ENCODE measurements at regions not wholly inside any gene's neighbourhood (a gene's known extent, or its start where the extent isn't known, plus 50 kb on each side); places are given as distances from the start of the nearest gene placed in this dataset.

DNA sequence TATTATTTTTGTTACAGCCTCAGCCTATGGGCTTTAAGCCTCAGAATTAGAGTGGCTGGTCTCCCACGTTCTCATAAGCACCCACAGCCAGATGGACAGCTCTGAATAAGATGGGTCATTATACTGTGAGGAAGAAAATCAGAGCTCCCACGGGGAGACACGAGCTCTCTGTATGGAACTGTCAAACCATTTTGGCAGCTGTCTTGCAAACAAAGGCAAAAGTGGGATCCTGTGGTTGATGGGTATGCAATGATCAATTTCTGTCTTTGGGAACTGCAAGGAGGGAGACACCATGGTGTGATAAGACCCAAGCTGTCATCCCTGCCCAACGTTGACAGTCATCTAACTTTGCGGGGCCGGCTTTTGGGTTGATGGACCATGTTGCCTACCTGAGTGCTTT, 614.3 kb downstream of the TYW1 start:
- Histone ChIP-seq H3K27ac (ENCODE audit: low read length) (no peak overlapping the region), H4K20me1 (ENCODE audit: insufficient read depth, low read length) (no peaks in the 10 kb centered on the region), H3K9ac (ENCODE audit: low read depth, low read length) (no peak overlapping the region), H3K36me3 (ENCODE audit: insufficient read depth, low read length) (no peaks in the 10 kb centered on the region), H3K27me3 (ENCODE audit: insufficient read depth, low read length, poor library complexity) (no peaks in the 10 kb centered on the region), H3K79me2 (ENCODE audit: insufficient read depth, low read length) (no peaks in the 10 kb centered on the region), H3K9me3 (ENCODE audit: insufficient read depth, low read length, severe bottlenecking) (no peaks in the 10 kb centered on the region), H2AFZ (ENCODE audit: low read depth, low read length) (no peak overlapping the region), H3K4me1 (ENCODE audit: insufficient read depth, low read length) (no peaks in the 10 kb centered on the region), H3K4me3 (ENCODE audit: low read depth in 1 of 2, low read length in 2 of 2) (no peak overlapping the region), H3K4me2 (ENCODE audit: insufficient read depth, low read length) (no peak overlapping the region)
- DNase-seq (no peak), ATAC-seq (ENCODE audit: insufficient read depth, low read depth) (no peak)
- TF ChIP-seq EZH2 (IDR thresholded peaks at IDR 0.05; ENCODE audit: borderline replicate concordance, low read depth, low read length, severe bottlenecking): no peak
- TF ChIP-seq, protein P1, sequence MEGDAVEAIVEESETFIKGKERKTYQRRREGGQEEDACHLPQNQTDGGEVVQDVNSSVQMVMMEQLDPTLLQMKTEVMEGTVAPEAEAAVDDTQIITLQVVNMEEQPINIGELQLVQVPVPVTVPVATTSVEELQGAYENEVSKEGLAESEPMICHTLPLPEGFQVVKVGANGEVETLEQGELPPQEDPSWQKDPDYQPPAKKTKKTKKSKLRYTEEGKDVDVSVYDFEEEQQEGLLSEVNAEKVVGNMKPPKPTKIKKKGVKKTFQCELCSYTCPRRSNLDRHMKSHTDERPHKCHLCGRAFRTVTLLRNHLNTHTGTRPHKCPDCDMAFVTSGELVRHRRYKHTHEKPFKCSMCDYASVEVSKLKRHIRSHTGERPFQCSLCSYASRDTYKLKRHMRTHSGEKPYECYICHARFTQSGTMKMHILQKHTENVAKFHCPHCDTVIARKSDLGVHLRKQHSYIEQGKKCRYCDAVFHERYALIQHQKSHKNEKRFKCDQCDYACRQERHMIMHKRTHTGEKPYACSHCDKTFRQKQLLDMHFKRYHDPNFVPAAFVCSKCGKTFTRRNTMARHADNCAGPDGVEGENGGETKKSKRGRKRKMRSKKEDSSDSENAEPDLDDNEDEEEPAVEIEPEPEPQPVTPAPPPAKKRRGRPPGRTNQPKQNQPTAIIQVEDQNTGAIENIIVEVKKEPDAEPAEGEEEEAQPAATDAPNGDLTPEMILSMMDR (IDR thresholded peaks at IDR 0.05; ENCODE audit: borderline replicate concordance, extremely low read depth, low read length, poor library complexity, severe bottlenecking): no peak

DNA sequence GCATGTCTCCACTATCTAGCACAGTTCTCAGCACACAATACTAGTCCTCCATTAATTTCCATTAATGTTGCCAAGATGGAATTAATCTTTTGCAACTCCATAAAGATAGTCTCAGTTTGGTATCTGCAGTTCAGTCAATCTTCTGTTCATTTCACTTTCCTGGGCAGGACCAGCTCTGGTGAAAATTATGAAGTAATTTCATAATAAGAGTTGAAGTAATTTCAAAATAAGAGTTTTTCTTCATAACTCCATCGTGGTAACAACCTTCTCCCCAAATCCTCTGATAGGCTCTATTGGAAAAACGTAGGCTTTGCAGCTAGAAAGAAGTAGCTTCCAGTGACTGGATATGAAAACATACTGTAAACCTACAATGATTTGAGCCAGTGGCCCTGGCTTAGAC, 618.2 kb downstream of the TYW1 start:
- Histone ChIP-seq H3K9ac (ENCODE audit: low read depth, low read length) (no peak overlapping the region), H4K20me1 (ENCODE audit: insufficient read depth, low read length) (no peaks in the 10 kb centered on the region), H3K4me3 (ENCODE audit: low read depth in 1 of 2, low read length in 2 of 2) (no peak overlapping the region), H3K79me2 (ENCODE audit: insufficient read depth, low read length) (no peaks in the 10 kb centered on the region), H3K4me1 (ENCODE audit: insufficient read depth, low read length) (no peaks in the 10 kb centered on the region), H2AFZ (ENCODE audit: low read depth, low read length) (no peak overlapping the region), H3K27me3 (ENCODE audit: insufficient read depth, low read length, poor library complexity) (no peaks in the 10 kb centered on the region), H3K27ac (ENCODE audit: low read length) (no peak overlapping the region), H3K9me3 (ENCODE audit: insufficient read depth, low read length, severe bottlenecking) (no peaks in the 10 kb centered on the region), H3K36me3 (ENCODE audit: insufficient read depth, low read length) (no peaks in the 10 kb centered on the region), H3K4me2 (ENCODE audit: insufficient read depth, low read length) (no peak overlapping the region)
- ATAC-seq (ENCODE audit: insufficient read depth, low read depth) (no peak), DNase-seq (no peak)
- TF ChIP-seq, protein P1 (IDR thresholded peaks at IDR 0.05; ENCODE audit: borderline replicate concordance, extremely low read depth, low read length, poor library complexity, severe bottlenecking): no peak
- TF ChIP-seq EZH2 (IDR thresholded peaks at IDR 0.05; ENCODE audit: borderline replicate concordance, low read depth, low read length, severe bottlenecking): no peak

DNA sequence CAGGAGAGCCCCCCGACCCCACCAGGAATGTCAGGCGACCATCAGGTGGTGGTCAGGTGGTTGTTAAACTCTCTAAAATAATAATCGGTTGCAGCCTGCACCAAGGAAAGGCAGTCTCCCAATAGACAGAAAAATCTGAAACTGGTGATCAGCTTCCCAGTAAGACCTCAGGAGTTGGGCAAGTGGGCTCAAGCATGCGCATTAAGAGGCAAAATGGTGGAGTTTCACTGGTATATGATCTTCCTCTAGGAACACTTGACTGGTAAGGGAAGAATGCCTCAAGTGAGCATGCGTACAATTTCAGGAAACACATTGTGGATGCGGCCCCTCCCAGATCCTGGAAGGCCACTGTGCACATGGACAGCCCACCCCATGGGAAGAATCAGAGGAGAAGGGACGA, 619.9 kb downstream of the TYW1 start:
- Histone ChIP-seq H3K4me3 (ENCODE audit: low read depth in 1 of 2, low read length in 2 of 2) (no peak overlapping the region), H4K20me1 (ENCODE audit: insufficient read depth, low read length) (no peaks in the 10 kb centered on the region), H3K9ac (ENCODE audit: low read depth, low read length) (no peak overlapping the region), H3K4me1 (ENCODE audit: insufficient read depth, low read length) (no peaks in the 10 kb centered on the region), H3K36me3 (ENCODE audit: insufficient read depth, low read length) (no peaks in the 10 kb centered on the region), H3K79me2 (ENCODE audit: insufficient read depth, low read length) (no peaks in the 10 kb centered on the region), H2AFZ (ENCODE audit: low read depth, low read length) (no peak overlapping the region), H3K4me2 (ENCODE audit: insufficient read depth, low read length) (no peak overlapping the region), H3K27me3 (ENCODE audit: insufficient read depth, low read length, poor library complexity) (peaks cover 8% of the 10 kb centered on the region), H3K9me3 (ENCODE audit: insufficient read depth, low read length, severe bottlenecking) (no peaks in the 10 kb centered on the region), H3K27ac (ENCODE audit: low read length) (no peak overlapping the region)
- TF ChIP-seq EZH2 (IDR thresholded peaks at IDR 0.05; ENCODE audit: borderline replicate concordance, low read depth, low read length, severe bottlenecking): no peak
- TF ChIP-seq, protein P1 (IDR thresholded peaks at IDR 0.05; ENCODE audit: borderline replicate concordance, extremely low read depth, low read length, poor library complexity, severe bottlenecking): no peak
- ATAC-seq (ENCODE audit: insufficient read depth, low read depth) (no peak), DNase-seq (no peak)

All from DND-41 (cell line).